Tibial artery (tissue), 4 donors: ENCODE measurements at regions not wholly inside any gene's neighbourhood (a gene's known extent, or its start where the extent isn't known, plus 50 kb on each side); places are given as distances from the start of the nearest gene placed in this dataset.

Experiments
- DNase-seq, 2 donors: peaks; one replicate each; pipeline ENCODE4 v3.0.0-alpha.2; 2019
- H3K27ac ChIP-seq, 2 donors: fragments of 200-600 bp; sonication (generic) in 1 of 2; 1 replicate in 1 of 2; 2 replicates in 1 of 2; pipeline ENCODE4 v1.5.1; 2018 to 2019; ENCODE audit warnings: mild to moderate bottlenecking in 1 of 2
- H3K27me3 ChIP-seq, 2 donors: fragments of 200-600 bp; sonication (generic) in 1 of 2; one replicate each; pipeline versions ENCODE4 v1.5.1 to v1.6.0; 2016 to 2019
- H3K36me3 ChIP-seq, 3 donors: fragments of 200-600 bp; sonication (generic) in 2 of 3; one replicate each; pipeline ENCODE4 v1.5.1; 2016 to 2019; ENCODE audit warnings: mild to moderate bottlenecking in 2 of 3
- H3K4me1 ChIP-seq, 4 donors: fragments of 200-600 bp; sonication (generic) in 2 of 4; 1 replicate in 3 of 4; 2 replicates in 1 of 4; pipeline ENCODE4 v1.5.1; 2016 to 2019
- H3K4me3 ChIP-seq, 2 donors: fragments of 200-600 bp; sonication (generic) in 1 of 2; 1 replicate in 1 of 2; 2 replicates in 1 of 2; pipeline ENCODE4 v1.5.1; 2018 to 2019; ENCODE audit warnings: mild to moderate bottlenecking in 2 of 2
- H3K9me3 ChIP-seq, 3 donors: fragments of 200-600 bp; sonication (generic) in 1 of 3; one replicate each; pipeline ENCODE4 v1.5.1; 2016 to 2019
- intact Hi-C: fragments of 100-400 bp; cut with DNase I; formaldehyde crosslinking; loops from one replicate; pipeline ENCODE4 v1.15.0; 2023; ENCODE audit warnings: low total_unique reads
- TF ChIP-seq, protein P1 (sequence below), 2 experiments: fragments of 200-600 bp in 1 of 2; fragments of 450-650 bp in 1 of 2; IDR thresholded peaks; one replicate each; pipeline ENCODE4 v1.5.1; 2017 to 2019; ENCODE audit warnings: antibody characterized with exemption in 2 of 2, mild to moderate bottlenecking in 1 of 2, moderate library complexity in 1 of 2

DNA sequence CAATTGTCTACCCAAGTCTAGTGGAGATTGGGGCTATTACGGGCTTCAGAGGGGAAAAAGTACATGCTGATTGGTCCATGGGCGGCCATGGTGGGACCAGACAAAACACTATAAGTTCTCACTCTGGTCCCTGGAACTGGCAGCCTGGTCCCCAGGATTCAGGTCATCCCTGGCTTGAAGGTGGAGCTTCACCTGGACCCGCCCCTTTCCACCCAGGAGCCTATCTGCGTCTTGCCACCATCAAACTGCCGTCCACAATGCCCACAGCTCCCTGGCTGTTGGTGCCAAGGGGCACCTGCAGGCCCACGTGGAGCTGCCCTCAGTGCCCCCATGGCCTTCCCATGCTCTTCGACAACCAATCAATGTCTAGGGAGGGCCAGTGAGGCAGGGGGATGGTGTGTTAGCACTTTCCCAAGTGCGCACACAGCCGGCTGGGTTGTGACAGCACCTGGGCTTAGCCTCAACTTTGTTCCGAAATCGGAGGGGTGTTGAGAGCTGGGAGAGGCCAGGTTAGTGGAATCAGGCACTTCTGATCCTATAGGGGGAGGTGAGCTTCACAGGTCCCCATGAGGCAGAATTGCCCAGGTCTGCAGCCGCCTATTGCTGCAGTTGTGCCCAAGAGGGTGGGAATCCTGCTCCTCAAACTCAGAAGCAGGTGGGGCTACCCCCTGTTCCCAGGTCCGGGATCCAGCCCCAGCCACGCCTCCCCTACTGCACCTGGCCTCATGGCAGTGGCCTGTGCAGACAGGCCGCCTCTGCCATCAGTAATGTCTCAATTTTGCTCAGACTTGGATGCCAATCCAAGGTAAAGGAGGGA, 1369.4 kb upstream of the PRMT6 start:
- DNase-seq: no peak
- Histone ChIP-seq H3K4me1 (no peaks in the 10 kb centered on the region), H3K4me3 (no peak overlapping the region), H3K36me3 (no peaks in the 10 kb centered on the region), H3K27me3 (no peaks in the 10 kb centered on the region), H3K9me3 (no peaks in the 10 kb centered on the region), H3K27ac (no peak overlapping the region)
- intact Hi-C loops: no loop called here
- TF ChIP-seq, protein P1, sequence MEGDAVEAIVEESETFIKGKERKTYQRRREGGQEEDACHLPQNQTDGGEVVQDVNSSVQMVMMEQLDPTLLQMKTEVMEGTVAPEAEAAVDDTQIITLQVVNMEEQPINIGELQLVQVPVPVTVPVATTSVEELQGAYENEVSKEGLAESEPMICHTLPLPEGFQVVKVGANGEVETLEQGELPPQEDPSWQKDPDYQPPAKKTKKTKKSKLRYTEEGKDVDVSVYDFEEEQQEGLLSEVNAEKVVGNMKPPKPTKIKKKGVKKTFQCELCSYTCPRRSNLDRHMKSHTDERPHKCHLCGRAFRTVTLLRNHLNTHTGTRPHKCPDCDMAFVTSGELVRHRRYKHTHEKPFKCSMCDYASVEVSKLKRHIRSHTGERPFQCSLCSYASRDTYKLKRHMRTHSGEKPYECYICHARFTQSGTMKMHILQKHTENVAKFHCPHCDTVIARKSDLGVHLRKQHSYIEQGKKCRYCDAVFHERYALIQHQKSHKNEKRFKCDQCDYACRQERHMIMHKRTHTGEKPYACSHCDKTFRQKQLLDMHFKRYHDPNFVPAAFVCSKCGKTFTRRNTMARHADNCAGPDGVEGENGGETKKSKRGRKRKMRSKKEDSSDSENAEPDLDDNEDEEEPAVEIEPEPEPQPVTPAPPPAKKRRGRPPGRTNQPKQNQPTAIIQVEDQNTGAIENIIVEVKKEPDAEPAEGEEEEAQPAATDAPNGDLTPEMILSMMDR (IDR thresholded peaks at IDR 0.05): no peak

DNA sequence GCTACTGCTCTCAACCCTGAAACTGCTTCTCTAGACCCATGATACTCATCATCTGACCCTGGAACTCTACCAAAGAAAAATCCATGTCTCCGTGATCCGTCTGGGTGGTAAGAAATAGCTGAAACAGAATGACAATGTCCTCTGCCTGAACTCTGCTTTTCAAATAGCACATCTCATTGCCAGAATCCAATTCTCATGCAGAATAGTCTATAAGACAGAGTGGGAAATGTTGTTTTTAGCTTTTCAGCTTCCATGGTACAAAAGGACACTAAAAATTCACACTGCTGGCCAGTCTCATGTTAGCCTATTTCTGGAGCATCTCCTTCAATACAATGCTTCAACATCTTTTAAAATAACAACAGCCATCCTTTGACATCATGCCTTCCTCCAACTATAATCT, 1355.8 kb upstream of the PRMT6 start:
- H3K27me3 ChIP-seq: no peaks in the 10 kb centered on the region
- no peak for DNase-seq
- H3K4me1 ChIP-seq: no peaks in the 10 kb centered on the region
- no peak overlapping the region for H3K4me3 ChIP-seq
- no peaks in the 10 kb centered on the region for H3K36me3 ChIP-seq
- no peaks in the 10 kb centered on the region for H3K9me3 ChIP-seq
- TF ChIP-seq, protein P1 (IDR thresholded peaks at IDR 0.05): no peak
- intact Hi-C loops: no loop called here
- H3K27ac ChIP-seq: no peak overlapping the region

DNA sequence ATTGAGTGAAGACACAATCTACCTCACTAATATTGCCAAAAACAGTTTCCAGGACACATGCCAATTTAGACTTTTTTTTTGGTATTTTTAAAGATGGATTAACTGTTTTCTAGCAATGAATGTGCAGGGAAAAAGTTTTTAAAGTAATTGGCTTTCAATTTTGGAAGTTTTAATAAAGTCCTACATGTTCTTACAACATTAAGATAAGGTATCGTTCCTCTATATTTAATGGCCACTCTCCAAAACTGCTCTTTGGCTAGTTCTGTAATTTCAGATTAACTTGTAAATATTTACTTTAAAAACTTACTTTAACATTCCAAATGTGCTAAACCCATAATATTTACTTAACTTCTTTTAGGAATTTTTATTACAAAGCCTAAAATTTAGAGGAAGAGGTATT, 1332.2 kb upstream of the PRMT6 start:
- no peaks in the 10 kb centered on the region for H3K9me3 ChIP-seq
- no peak overlapping the region for H3K4me3 ChIP-seq
- no peak for DNase-seq
- intact Hi-C loops: no loop called here
- TF ChIP-seq, protein P1 (IDR thresholded peaks at IDR 0.05): no peak
- no peak overlapping the region for H3K27ac ChIP-seq
- no peaks in the 10 kb centered on the region for H3K4me1 ChIP-seq
- no peaks in the 10 kb centered on the region for H3K36me3 ChIP-seq
- no peaks in the 10 kb centered on the region for H3K27me3 ChIP-seq

DNA sequence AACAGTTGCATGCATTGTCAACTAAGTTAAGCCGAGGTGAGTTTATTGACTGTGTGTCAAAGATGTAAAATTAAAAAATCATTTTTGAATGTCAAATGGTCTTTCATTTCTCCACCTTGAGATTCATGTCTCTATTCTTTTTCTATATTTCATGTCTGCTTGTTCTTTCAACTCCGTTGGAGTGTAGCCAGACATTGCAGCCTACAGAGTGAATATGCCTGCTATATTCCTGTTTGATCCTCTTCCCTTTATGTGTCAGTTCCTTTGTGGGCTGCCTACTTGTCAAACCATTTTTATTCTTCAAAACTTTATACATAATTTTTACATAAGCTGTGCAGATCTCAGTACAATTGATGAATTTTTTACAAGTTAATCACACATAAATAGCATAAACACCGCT, 1325.8 kb upstream of the PRMT6 start:
- H3K4me3 ChIP-seq: no peak overlapping the region
- no peaks in the 10 kb centered on the region for H3K36me3 ChIP-seq
- H3K4me1 ChIP-seq: no peaks in the 10 kb centered on the region
- intact Hi-C loops: no loop called here
- DNase-seq: no peak
- H3K27ac ChIP-seq: no peak overlapping the region
- no peaks in the 10 kb centered on the region for H3K27me3 ChIP-seq
- no peaks in the 10 kb centered on the region for H3K9me3 ChIP-seq
- TF ChIP-seq, protein P1 (IDR thresholded peaks at IDR 0.05): no peak

DNA sequence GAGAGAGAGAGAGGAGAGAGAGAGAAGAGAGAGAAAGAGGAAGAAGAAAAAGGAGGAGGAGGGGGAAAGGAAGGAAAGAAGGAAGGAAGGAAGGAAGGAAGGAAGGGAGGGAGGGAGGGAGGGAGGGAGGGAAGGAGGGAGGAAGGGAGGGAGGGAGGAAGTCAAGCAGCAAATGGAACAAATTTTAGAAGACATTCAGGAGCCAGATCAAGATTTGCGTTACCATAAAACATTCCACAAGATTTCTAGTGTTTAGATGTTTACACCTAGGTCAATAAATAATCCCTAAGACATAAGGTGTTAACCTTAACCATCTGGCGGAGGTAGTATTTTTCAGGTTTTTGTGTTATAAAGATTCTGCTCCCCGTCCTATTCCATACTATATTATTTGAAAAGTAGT, 1320.1 kb upstream of the PRMT6 start:
- Histone ChIP-seq H3K4me1 (no peaks in the 10 kb centered on the region), H3K27me3 (no peaks in the 10 kb centered on the region), H3K27ac (no peak overlapping the region), H3K36me3 (no peaks in the 10 kb centered on the region), H3K4me3 (no peak overlapping the region), H3K9me3 (no peaks in the 10 kb centered on the region)
- intact Hi-C loops: no loop called here
- TF ChIP-seq, protein P1 (IDR thresholded peaks at IDR 0.05): no peak
- DNase-seq: no peak
